HG03045 (cell line): ENCODE measurements at regions not wholly inside any gene's neighbourhood (a gene's known extent, or its start where the extent isn't known, plus 50 kb on each side); places are given as distances from the start of the nearest gene placed in this dataset.
"Not testable (repeated sequence)": the region's sequence is repeated elsewhere in the genome, so short reads cannot be mapped to it uniquely, and the experiment has no call there.

ENCODE experiments used
- ATAC-seq: cut with Tn5 transposase; IDR thresholded peaks from one replicate; pipeline ENCODE4 v1.9.1; 2021; ENCODE audit warnings: mild to moderate bottlenecking, moderate library complexity; ENCODE audit not compliant: unreplicated experiment

- no peak for ATAC-seq
Observed at GRCh38 chr21:17397703-17398102, 115.1 kb upstream of the CXADR start.

- not testable (repeated sequence) for ATAC-seq
Observed at GRCh38 chr21:17398954-17399353, 113.9 kb upstream of the CXADR start.

DNA sequence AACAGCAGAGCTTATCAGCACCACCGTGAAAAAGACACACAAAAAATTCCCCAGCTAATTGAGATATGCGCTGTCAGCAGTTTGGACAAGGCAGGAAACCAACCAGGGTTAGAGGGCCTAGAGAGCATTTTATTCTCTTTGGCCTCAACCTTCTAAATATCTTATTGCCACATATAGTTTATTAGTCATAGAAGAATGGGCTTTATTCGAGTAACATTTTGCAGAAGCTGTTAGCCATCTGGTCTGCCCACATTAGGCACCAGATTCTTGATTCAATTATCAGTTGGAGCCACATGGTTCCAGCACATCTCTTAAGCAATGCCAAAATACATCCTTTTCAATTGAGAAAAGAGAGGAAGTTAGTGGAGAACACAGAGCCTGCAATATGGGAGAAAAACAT lies 109.9 kb upstream of the CXADR start:
- ATAC-seq = no peak

DNA sequence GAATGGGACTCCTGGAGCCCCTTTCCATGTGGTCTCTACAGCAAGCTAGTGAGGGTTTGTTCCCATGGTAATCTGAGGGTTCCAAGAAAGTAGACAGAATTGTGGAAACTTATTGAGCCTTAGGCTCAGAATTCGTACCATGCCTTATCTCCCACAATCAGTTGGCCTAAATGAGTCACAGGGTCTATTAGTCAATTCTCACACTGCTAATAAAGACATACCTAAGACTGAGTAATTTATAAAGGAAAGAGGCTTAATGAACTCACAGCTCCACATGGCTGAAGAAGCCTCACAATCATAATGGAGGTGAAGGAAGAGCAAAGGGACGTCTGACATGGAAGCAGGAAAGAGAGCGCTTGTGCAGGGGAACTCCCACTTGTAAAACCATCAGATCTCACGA lies 106.6 kb upstream of the CXADR start:
- ATAC-seq = no peak

DNA sequence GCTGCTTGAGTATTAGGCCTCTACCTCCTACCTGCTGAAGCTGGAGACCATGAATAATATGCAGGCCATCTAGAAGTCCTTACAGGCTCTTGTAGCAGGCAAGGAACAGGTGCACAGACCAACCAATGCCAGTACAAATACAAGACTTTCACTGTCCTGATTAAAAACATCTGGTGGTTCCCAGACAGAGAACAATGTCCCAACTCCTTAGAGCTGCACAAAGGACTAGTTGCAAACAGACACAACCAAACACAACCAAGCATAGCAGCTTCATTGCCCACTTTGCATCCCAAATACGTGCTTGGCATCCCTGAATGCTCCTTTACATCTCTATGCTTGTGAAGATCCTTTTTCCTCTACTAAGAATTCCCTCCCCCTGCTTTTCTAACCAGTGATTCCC lies 98.1 kb upstream of the CXADR start:
- no peak for ATAC-seq

DNA sequence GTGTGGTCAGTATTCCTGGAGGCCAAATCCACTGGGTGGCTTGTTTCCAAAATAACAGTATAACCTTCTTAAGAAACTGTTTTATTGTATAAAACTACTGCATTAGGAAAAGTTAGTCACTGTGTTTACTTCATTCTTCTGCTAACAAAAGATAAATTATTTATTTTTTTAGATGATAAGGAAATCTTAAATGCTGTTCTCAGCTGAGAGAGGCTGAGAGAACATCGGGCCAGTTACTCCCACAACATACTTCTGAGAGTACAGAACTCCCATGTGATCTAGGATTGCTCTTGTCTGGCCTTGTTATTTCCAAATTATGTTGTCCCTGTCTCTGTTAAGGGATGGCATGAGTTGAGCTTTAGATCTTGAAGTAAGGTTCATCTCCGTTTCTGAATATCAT lies 96.7 kb upstream of the CXADR start:
- ATAC-seq = no peak

GRCh38 chr21:17422931-17423330 lies 89.9 kb upstream of the CXADR start:
- no peak for ATAC-seq

- ATAC-seq = no peak
Observed at GRCh38 chr21:17427157-17427556, 85.7 kb upstream of the CXADR start.

- ATAC-seq = peak; percentile 90
Observed at GRCh38 chr21:17427831-17428483, 84.9 kb upstream of the CXADR start.

DNA sequence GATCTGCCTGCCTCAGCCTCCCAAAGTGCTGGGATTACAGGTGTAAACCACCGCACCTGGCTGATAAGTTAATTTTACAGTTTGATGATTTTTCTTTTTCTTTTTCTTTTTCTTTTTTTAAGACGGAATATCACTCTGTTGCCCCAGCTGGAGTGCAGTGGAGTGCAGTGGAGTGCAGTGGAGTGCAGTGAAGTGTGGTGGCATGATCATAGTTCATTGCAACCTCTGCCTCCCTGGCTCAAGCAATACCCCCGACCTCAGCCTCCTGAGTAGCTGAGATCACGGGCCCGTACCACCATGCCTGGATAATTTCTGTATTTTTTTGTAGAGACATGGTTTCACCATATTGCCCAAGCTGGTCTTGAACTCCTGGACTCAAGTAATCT lies 84.4 kb upstream of the CXADR start:
- peak; percentile 57 for ATAC-seq

GRCh38 chr21:17428980-17429379 lies 83.9 kb upstream of the CXADR start:
- no peak for ATAC-seq

- no peak for ATAC-seq
Observed at GRCh38 chr21:17429936-17430335, 82.9 kb upstream of the CXADR start.

DNA sequence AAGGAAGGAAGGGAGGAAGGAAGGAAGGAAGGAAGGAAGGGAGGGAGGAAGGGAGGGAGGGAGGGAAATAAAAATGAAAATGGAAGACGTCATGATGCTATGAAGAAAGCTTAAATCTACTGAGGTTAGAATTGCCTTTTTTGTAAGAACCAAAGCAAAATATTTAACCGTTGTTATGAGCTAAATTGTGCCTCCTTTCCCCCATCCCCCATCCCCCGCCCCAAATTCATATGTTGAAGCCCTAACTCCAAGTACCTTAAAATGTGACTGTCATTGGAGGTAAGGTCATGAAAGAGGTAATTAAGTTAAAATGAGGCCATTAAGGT lies 80.1 kb upstream of the CXADR start:
- ATAC-seq = no peak

DNA sequence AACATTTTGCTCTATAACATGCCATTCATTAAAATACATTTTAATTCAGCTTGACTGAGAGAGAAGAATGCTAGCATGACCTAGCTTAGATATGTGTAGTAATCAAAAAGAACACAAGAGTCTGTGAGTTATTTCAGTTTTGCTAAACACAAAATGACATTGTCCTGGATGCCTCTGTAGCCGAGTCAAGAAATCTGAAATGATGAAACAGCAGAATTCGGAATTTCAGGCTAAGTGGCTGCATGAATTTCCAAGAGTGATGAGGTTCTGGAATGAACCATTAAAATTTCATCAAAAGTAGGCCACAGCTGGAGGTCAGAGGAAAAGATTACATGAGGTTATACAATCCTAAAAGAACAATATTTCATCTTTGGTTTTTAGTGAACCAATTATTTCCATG lies 79.1 kb upstream of the CXADR start:
- ATAC-seq = no peak

DNA sequence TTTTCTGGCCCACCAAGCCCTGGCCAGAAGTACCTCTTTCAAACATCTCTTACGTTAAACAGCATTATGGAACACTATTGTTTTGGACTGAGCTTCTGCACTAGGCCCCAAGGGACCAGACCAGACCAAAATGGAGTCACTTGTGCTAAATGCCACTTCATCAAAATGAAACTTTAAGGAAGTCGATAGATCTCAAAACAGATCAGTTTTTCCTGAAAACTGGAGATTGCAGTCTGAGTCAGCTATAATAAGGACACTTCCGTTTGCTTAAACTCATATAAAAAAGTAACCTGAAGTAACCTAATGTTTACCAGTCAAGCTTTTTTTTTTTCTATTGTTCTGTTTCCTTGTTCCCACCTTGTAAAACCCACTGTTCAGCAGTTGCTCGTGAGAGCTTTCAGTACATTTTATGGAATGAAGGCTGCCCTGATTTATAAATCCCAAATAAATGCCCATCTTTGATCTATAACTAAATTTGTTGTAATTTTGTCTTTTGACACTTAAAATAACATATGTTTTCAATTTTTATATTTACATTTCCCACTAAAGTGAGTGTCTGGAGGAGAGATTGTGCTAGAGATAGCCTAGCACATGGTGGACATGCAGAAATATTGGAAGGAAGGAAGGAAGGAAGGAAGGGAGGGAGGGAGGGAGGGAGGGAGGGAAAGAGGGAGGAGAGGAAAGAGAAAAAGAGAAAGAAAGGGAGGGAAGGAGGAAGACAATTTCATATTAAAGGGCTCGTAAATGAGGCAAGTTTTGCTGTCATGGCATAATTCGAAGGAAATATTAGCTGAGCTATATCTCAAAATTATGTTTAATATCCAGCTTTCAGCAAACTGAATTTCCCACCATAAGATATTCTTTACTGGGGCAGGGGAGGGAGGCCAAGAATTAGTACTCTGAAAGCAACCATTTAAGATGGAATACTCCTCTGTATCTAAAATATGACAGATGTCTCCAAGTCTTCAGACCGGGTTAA lies 77.0 kb upstream of the CXADR start:
- no peak for ATAC-seq

DNA sequence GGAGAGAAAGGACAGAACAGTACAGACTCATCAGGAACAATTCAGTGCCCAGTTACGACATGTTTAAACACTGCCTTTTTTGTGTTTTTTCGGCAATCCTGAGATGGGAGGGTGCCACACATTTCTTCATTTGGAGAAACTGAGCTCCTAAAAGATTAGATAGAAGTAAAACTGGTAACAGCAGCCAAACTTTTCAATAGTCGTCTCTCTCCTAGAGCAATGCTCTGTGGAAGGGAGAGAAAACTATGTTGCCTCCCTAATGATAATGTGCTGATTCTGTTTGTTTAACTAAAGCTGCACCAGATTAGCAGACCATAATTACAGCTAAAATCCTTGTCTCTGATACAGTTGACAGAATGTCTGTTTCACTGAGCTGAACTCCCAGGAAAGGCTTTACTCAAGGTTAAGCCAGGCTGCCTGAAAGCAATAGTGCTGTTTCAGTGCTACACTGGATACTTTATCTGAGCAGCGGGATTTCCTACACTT lies 76.2 kb upstream of the CXADR start:
- ATAC-seq = no peak

DNA sequence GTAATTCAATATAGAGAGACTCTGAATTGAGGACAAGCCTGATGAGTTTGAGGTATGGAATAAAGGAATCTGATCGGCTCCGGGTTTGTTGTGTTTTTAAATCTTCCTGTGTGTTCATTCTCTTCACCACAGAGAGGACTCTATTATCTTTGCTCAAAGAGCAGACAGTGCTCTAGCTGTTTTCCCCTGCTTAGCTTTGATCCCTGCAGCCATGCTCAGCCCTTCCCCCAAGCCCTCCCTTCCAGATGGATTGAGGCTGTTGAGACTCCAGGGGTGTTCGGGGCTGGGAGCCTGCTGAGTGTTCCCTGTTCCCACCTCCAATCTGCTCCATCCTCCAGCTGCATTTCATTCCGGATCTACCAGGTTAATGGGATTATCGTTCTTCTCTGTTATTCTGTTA lies 74.2 kb upstream of the CXADR start:
- no peak for ATAC-seq

- ATAC-seq = no peak
Observed at GRCh38 chr21:17440969-17441368, 71.9 kb upstream of the CXADR start.

GRCh38 chr21:17441370-17441769 lies 71.5 kb upstream of the CXADR start:
- ATAC-seq = no peak

- ATAC-seq = no peak
Observed at GRCh38 chr21:17442165-17442564, 70.7 kb upstream of the CXADR start.

DNA sequence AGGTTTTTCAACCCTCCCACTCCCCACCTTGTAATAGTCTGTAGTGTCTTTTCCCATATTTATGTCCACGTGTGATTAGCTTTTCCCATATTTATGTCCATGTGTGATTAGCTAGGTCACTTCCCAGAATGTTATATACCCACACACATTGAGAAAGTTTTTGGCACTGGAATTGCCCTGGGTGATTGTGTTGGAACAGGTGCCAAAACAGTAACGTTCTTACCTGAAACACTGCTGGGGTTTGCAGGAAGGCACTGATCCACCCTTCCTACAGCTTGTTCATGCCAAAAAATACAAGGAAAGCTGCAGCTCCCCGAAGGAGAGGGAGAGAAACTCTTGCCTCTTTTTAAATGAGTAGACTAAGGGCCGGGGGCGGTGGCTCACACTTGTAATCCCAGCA lies 68.0 kb upstream of the CXADR start:
- ATAC-seq = no peak

DNA sequence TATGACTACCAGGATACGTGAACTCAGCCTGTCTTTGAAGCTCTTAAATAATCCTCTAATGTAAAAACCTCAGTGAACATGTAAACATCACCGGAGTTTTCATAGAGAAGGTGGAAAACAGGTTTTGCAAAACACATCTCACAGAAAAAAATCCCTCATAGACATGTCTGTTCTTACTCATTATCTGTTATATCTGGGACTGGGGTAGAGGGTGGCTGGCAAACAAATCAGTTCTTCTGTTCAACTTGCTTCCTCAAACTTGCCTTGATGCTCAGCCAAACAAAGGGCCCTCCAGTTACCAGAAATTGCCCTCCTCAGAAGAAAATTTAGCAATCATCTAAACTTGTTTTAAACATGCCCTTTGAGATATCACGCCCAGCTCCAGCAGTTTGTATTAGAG lies 66.1 kb upstream of the CXADR start:
- ATAC-seq = no peak
